ENCODE measurements at regions not wholly inside any gene's neighbourhood (a gene's known extent, or its start where the extent isn't known, plus 50 kb on each side); places are given as distances from the start of the nearest gene placed in this dataset.

DNA sequence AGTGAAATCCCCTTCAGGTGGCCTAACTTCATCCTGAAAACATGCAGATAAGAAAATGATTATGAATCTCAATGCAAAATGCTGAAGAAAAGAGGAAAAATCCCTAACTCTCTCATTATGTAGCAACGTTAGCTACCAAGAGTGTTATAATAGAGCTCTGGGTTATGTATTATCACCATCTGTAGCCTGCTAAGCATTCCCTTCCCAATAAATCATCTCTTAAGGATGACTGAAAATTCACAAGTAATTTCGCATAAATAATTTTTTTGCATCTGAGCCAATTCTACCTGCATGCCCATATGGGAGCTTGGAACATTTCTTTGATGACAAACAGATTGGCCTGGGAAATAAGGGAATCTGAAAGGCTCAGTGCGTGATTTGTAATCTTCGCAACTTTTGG, 216.1 kb downstream of the HTR7 start:
- H3K27ac ChIP-seq = no peak overlapping the region
- FAIRE-seq (no peak), ATAC-seq (no peak), DNase-seq (ENCODE audit: low read depth in 1 of 2, low spot score in 1 of 2) (no peak)
- WGBS (ENCODE audit: missing lambda C conversion rate) = 39% methylated on average over 4 of the region's 4 CpGs
- no peak overlapping the region for H3K4me3 ChIP-seq
- ChIA-PET CTCF (no interaction called here), POLR2A (no interaction called here)
- TF ChIP-seq, protein P1, sequence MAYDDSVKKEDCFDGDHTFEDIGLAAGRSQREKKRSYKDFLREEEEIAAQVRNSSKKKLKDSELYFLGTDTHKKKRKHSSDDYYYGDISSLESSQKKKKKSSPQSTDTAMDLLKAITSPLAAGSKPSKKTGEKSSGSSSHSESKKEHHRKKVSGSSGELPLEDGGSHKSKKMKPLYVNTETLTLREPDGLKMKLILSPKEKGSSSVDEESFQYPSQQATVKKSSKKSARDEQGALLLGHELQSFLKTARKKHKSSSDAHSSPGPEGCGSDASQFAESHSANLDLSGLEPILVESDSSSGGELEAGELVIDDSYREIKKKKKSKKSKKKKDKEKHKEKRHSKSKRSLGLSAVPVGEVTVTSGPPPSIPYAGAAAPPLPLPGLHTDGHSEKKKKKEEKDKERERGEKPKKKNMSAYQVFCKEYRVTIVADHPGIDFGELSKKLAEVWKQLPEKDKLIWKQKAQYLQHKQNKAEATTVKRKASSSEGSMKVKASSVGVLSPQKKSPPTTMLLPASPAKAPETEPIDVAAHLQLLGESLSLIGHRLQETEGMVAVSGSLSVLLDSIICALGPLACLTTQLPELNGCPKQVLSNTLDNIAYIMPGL (CRISPR knock-in tag; IDR thresholded peaks at IDR 0.05; ENCODE audit: borderline replicate concordance) = no peak
- H3K4me1 ChIP-seq = no peaks in the 10 kb centered on the region
- no peak overlapping the region for H3K4me2 ChIP-seq
- H3K9me3 ChIP-seq = no peaks in the 10 kb centered on the region

- 21% methylated on average over 3 of the region's 3 CpGs for WGBS (ENCODE audit: missing lambda C conversion rate)
- FAIRE-seq (no peak), DNase-seq (ENCODE audit: low read depth in 1 of 2, low spot score in 1 of 2) (no peak), ATAC-seq (no peak)
- Histone ChIP-seq H3K27ac (no peak overlapping the region), H3K4me1 (no peaks in the 10 kb centered on the region), H3K4me3 (no peak overlapping the region), H3K4me2 (no peak overlapping the region), H3K9me3 (no peaks in the 10 kb centered on the region)
- CTCF ChIA-PET = interaction anchor here (0.8 kb wide), 1 partner anchor 39 kb away, joined by 3 read pairs; no protein-coding TSS in a partner anchor
- POLR2A ChIA-PET = no interaction called here
- TF ChIP-seq, protein P2, sequence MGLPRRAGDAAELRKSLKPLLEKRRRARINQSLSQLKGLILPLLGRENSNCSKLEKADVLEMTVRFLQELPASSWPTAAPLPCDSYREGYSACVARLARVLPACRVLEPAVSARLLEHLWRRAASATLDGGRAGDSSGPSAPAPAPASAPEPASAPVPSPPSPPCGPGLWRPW (IDR thresholded peaks at IDR 0.05) = no peak
- no peak for TF ChIP-seq POLR2AphosphoS2 (conservative IDR thresholded peaks at IDR 0.05; ENCODE audit: low read length)
- TF ChIP-seq, protein P3, sequence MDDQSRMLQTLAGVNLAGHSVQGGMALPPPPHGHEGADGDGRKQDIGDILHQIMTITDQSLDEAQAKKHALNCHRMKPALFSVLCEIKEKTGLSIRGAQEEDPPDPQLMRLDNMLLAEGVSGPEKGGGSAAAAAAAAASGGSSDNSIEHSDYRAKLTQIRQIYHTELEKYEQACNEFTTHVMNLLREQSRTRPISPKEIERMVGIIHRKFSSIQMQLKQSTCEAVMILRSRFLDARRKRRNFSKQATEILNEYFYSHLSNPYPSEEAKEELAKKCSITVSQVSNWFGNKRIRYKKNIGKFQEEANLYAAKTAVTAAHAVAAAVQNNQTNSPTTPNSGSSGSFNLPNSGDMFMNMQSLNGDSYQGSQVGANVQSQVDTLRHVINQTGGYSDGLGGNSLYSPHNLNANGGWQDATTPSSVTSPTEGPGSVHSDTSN (IDR thresholded peaks at IDR 0.05) = no peak
These were observed 215.7 kb downstream of the HTR7 start for GRCh38 chr10:90642136-90642535.

GRCh38 chr10:90642650-90643049, 215.2 kb downstream of the HTR7 start:
- WGBS (ENCODE audit: missing lambda C conversion rate) = 9% methylated on average over 4 of the region's 4 CpGs
- Histone ChIP-seq H3K4me1 (no peaks in the 10 kb centered on the region), H3K27ac (no peak overlapping the region), H3K4me2 (no peak overlapping the region), H3K4me3 (no peak overlapping the region), H3K9me3 (no peaks in the 10 kb centered on the region)
- ChIA-PET POLR2A (no interaction called here), CTCF (interaction anchor here (0.8 kb wide), 1 partner anchor 39 kb away, joined by 3 read pairs; no protein-coding TSS in a partner anchor)
- FAIRE-seq = no peak
- ATAC-seq = no peak
- no peak for DNase-seq (ENCODE audit: low read depth in 1 of 2, low spot score in 1 of 2)
- no peak for TF ChIP-seq CHD4 (IDR thresholded peaks at IDR 0.05; ENCODE audit: borderline replicate concordance)
- TF ChIP-seq CBX8 (IDR thresholded peaks at IDR 0.05) = no peak
- no peak for TF ChIP-seq SREBF2 (IDR thresholded peaks at IDR 0.05)
- TF ChIP-seq EHMT2 (IDR thresholded peaks at IDR 0.05; ENCODE audit: low read depth) = no peak
- no peak for TF ChIP-seq BHLHE40 (IDR thresholded peaks at IDR 0.05; ENCODE audit: low read depth, low read length)
- TF ChIP-seq PHF8 (IDR thresholded peaks at IDR 0.05; ENCODE audit: borderline replicate concordance, low read depth) = no peak
- TF ChIP-seq EHF (CRISPR knock-in tag; IDR thresholded peaks at IDR 0.05) = no peak
- TF ChIP-seq FOSL2 (IDR thresholded peaks at IDR 0.05) = no peak
- TF ChIP-seq FOSL2 (CRISPR knock-in tag; IDR thresholded peaks at IDR 0.05) = no peak
- TF ChIP-seq CBX2 (IDR thresholded peaks at IDR 0.05; ENCODE audit: borderline replicate concordance, low read depth) = no peak
- TF ChIP-seq CTCF (IDR thresholded peaks at IDR 0.05) = no peak
- no peak for TF ChIP-seq ZFP36 (IDR thresholded peaks at IDR 0.05; ENCODE audit: borderline replicate concordance, partially characterized antibody)
- no peak for TF ChIP-seq NR3C1 (IDR thresholded peaks at IDR 0.05)
- TF ChIP-seq HEYL (CRISPR knock-in tag; IDR thresholded peaks at IDR 0.05) = no peak
- TF ChIP-seq ZC3H11A (IDR thresholded peaks at IDR 0.05) = no peak
- no peak for TF ChIP-seq MAZ (IDR thresholded peaks at IDR 0.05; ENCODE audit: borderline replicate concordance, low read depth, low read length)
- TF ChIP-seq, protein P4, sequence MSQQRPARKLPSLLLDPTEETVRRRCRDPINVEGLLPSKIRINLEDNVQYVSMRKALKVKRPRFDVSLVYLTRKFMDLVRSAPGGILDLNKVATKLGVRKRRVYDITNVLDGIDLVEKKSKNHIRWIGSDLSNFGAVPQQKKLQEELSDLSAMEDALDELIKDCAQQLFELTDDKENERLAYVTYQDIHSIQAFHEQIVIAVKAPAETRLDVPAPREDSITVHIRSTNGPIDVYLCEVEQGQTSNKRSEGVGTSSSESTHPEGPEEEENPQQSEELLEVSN (IDR thresholded peaks at IDR 0.05; ENCODE audit: borderline replicate concordance, low read depth) = no peak
- no peak for TF ChIP-seq NPAS2 (CRISPR knock-in tag; IDR thresholded peaks at IDR 0.05; ENCODE audit: borderline replicate concordance)
- no peak for TF ChIP-seq RAD21 (conservative IDR thresholded peaks at IDR 0.05 in 1 of 2, IDR thresholded peaks at IDR 0.05 in 1 of 2)
